Esophagus squamous epithelium (tissue), 5 donors: ENCODE measurements at regions not wholly inside any gene's neighbourhood (a gene's known extent, or its start where the extent isn't known, plus 50 kb on each side); places are given as distances from the start of the nearest gene placed in this dataset.

ENCODE experiments used
- DNase-seq: peaks from one replicate; lab custom pipeline; 2025; lab: John Stamatoyannopoulos, UW
- H3K27ac ChIP-seq, 4 donors: fragments of 200-600 bp; sonication (generic); one replicate each; pipeline ENCODE4 v1.5.1; 2016 to 2019; ENCODE audit warnings: mild to moderate bottlenecking in 1 of 4
- H3K27me3 ChIP-seq, 4 donors: fragments of 200-600 bp; sonication (generic); 1 replicate in 3 of 4; 2 replicates in 1 of 4; pipeline versions ENCODE4 v1.5.1 to v1.6.0; 2017 to 2021; ENCODE audit warnings: antibody characterized with exemption in 1 of 4
- H3K36me3 ChIP-seq, 3 donors: fragments of 200-600 bp; sonication (generic); one replicate each; pipeline ENCODE4 v1.5.1; 2016 to 2019
- H3K4me1 ChIP-seq, 3 donors: fragments of 200-600 bp; sonication (generic); one replicate each; pipeline ENCODE4 v1.5.1; 2017 to 2019
- H3K4me3 ChIP-seq, 4 donors: fragments of 200-600 bp; sonication (generic); 1 replicate in 3 of 4; 2 replicates in 1 of 4; pipeline ENCODE4 v1.5.1; 2016 to 2019; ENCODE audit warnings: mild to moderate bottlenecking in 2 of 4, moderate library complexity in 1 of 4
- H3K9me3 ChIP-seq, 3 donors: fragments of 200-600 bp; sonication (generic); one replicate each; pipeline ENCODE4 v1.5.1; 2016 to 2019
- POLR2A ChIP-seq, 4 donors: fragments of 450-650 bp; IDR thresholded peaks; one replicate each; pipeline ENCODE4 v1.6.1; 2017; ENCODE audit warnings: antibody characterized with exemption in 4 of 4, mild to moderate bottlenecking in 4 of 4, moderate library complexity in 3 of 4
- WGBS, 2 donors: methylation state at CpG; one replicate each; pipeline ENCODE4 v1.1.5; 2018; 5-methylcytosine and 5-hydroxymethylcytosine counted together
- intact Hi-C: fragments of 100-400 bp; cut with DNase I; formaldehyde crosslinking; loops from one replicate; pipeline ENCODE4 v1.15.0; 2022
- TF ChIP-seq, protein P1 (sequence below), 6 experiments: fragments of 450-650 bp in 4 of 6; fragments of 200-600 bp in 2 of 6; sonication (generic) in 2 of 6; IDR thresholded peaks; one replicate each; pipeline ENCODE4 v1.5.1; 2016 to 2019; ENCODE audit warnings: antibody characterized with exemption in 6 of 6, mild to moderate bottlenecking in 4 of 6, moderate library complexity in 4 of 6
- donor health status: DM: yes; HTN: yes; CAD: no.

DNA sequence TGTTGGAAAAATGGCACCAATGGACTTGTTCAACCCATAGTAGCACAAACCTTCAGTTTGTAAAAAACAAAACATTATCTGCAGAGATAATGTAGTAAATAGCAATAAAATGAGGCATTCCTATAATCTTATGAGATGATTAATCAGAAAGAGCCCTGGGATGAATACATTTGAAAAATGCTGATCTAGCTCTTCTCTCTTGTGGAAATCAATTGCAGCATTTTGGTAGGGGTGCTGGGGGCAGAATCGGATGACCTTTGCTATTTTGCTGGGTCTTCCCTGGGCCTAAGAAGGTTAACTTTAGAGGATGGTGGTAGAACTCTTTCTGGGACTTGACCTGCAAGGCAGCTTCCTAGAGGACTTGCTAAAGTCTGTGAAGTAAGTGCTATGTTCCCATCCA, 163.5 kb downstream of the ADRA2A start:
- DNase-seq, result no peak
- Histone ChIP-seq H3K36me3 (no peaks in the 10 kb centered on the region), H3K27me3 (no peaks in the 10 kb centered on the region), H3K27ac (no peak overlapping the region), H3K9me3 (no peaks in the 10 kb centered on the region), H3K4me3 (no peak overlapping the region), H3K4me1 (no peaks in the 10 kb centered on the region)
- intact Hi-C loops, result no loop called here
- WGBS, 2 donors, result 64 to 68% methylated on average over 1 of the region's 1 CpG
- no peak for TF ChIP-seq POLR2A (IDR thresholded peaks at IDR 0.05)
- TF ChIP-seq, protein P1, sequence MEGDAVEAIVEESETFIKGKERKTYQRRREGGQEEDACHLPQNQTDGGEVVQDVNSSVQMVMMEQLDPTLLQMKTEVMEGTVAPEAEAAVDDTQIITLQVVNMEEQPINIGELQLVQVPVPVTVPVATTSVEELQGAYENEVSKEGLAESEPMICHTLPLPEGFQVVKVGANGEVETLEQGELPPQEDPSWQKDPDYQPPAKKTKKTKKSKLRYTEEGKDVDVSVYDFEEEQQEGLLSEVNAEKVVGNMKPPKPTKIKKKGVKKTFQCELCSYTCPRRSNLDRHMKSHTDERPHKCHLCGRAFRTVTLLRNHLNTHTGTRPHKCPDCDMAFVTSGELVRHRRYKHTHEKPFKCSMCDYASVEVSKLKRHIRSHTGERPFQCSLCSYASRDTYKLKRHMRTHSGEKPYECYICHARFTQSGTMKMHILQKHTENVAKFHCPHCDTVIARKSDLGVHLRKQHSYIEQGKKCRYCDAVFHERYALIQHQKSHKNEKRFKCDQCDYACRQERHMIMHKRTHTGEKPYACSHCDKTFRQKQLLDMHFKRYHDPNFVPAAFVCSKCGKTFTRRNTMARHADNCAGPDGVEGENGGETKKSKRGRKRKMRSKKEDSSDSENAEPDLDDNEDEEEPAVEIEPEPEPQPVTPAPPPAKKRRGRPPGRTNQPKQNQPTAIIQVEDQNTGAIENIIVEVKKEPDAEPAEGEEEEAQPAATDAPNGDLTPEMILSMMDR (IDR thresholded peaks at IDR 0.05), result no peak

DNA sequence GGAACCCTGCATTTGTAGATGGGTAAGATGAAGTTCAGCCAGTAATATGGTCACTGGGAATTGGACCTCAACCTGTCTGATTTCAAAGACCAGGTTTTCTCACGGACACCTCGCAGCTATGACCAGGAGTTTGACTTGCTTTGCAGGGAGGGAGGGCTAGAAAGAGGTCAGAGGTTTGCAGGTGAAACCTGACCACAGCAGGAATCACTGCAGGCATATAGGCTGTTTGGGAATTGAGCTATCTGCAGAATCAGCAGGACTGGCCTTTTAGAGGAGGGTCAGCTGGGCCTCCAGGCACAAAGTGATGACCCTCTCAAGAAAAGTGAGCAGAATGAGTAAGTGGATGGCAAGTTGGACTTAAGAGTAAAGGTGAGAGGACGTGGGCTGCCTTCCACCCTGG, 166.3 kb downstream of the ADRA2A start:
- intact Hi-C loops, result no loop called here
- DNase-seq, result no peak
- Histone ChIP-seq H3K4me1 (no peaks in the 10 kb centered on the region), H3K9me3 (no peaks in the 10 kb centered on the region), H3K36me3 (no peaks in the 10 kb centered on the region), H3K4me3 (no peak overlapping the region), H3K27me3 (peaks cover 0 to 3% (median 0%) of the 10 kb centered on the region in 4 donors), H3K27ac (no peak overlapping the region)
- TF ChIP-seq, protein P1 (IDR thresholded peaks at IDR 0.05), result no peak
- no peak for TF ChIP-seq POLR2A (IDR thresholded peaks at IDR 0.05)
- 65 to 67% methylated on average over 3 of the region's 3 CpGs for WGBS, 2 donors

DNA sequence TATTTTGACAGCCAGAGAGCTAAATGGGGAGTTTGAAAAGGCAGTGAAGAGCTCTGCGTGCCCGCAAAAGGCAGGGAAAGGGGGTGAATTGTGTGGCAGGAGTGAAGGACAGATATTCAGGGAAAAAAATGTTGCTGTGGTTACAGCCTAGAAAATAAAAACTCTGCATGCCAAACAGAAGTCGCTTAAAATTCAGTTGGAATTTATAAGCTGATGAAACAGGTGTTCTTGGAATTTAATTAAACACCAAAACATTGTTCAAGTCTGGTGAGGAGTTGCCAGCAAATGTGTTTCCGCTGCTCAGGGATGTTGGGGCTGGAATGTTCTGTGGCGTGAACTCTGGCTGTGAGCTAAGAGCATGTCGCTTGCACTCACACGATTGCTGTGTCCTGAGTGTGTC, 169.3 kb downstream of the ADRA2A start:
- no peaks in the 10 kb centered on the region for H3K9me3 ChIP-seq
- intact Hi-C loops, result no loop called here
- 69 to 74% methylated on average over 7 of the region's 7 CpGs for WGBS, 2 donors

DNA sequence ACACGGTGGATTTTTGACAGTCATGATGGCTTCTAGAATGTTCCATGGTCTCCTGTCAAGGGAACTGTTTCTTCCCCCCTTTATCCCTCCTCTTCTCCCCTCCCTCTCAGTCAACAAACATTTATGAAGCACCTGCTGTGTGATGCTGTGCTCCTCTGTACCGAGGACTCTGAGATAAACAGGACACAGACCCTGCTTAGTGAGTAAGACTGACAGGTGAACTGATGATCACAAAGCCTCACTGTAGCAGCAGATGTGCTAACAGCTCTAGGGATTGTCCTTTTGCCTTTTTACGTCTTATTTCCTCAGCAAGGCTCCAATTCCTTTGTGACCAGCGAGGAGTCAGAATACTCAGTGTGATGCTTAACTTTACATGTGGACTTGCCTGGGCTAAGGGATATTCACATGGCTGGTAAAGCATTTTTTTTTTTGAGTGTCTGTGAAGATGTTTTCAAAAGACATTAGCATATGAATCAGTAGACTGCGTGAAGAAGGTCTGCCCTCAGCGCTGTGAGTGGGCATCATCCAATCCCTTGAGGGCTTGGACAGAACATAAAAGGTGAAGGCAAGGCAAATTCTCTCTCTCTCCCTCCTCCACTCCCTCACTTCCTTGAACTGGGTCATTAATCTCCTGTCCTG, 170.1 kb downstream of the ADRA2A start:
- no peak for TF ChIP-seq POLR2A (IDR thresholded peaks at IDR 0.05)
- TF ChIP-seq, protein P1 (IDR thresholded peaks at IDR 0.05), result no peak

More for the DNA sequence above, 169.3 kb downstream of the ADRA2A start:
- H3K36me3 ChIP-seq, result no peaks in the 10 kb centered on the region
- H3K27me3 ChIP-seq, result peaks cover 0 to 3% (median 0%) of the 10 kb centered on the region in 4 donors
- no peak for DNase-seq
- no peak overlapping the region for H3K4me3 ChIP-seq
- TF ChIP-seq, protein P1 (IDR thresholded peaks at IDR 0.05), result no peak
- H3K27ac ChIP-seq, result no peak overlapping the region
- H3K4me1 ChIP-seq, result no peaks in the 10 kb centered on the region

DNA sequence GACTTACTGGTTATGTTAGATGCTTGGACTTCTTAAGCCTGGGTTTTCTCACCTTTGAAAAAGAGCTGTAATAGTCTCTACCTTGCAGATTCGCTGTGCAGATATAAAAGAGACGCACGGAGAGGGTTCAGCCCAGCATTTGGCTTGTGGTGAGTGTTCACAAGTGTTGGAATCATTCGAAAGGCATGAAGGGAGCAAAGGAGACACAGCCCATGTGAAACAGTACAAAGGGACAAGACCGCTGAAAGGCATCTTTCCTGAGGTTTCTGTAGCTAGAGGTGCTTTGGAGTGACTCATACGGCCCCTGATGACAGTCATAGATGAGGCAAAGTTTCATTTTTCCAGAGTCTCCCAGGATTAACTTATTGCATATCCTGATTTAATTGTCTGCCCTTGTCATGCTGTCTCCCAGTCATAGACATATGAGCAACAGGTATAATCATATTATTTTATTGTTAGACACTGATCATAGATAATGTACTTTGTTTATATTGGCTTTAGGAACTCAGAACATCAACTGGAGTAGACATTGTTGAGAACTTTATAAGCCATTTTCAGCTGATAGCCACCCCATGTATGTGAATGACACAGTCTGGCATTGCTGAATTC, 171.1 kb downstream of the ADRA2A start:
- no peaks in the 10 kb centered on the region for H3K9me3 ChIP-seq
- peaks cover 0 to 3% (median 0%) of the 10 kb centered on the region in 4 donors for H3K27me3 ChIP-seq
- H3K36me3 ChIP-seq, result no peaks in the 10 kb centered on the region
- TF ChIP-seq, protein P1 (IDR thresholded peaks at IDR 0.05), result no peak
- TF ChIP-seq POLR2A (IDR thresholded peaks at IDR 0.05), result no peak
- no peak for DNase-seq
- H3K4me1 ChIP-seq, result no peaks in the 10 kb centered on the region
- H3K27ac ChIP-seq, result no peak overlapping the region
- WGBS, 2 donors, result 82 to 86% methylated on average over 6 of the region's 6 CpGs
- intact Hi-C loops, result no loop called here
- no peak overlapping the region for H3K4me3 ChIP-seq

More for the DNA sequence above, 170.1 kb downstream of the ADRA2A start:
- Histone ChIP-seq H3K4me3 (no peak overlapping the region), H3K27me3 (peaks cover 0 to 3% (median 0%) of the 10 kb centered on the region in 4 donors), H3K4me1 (no peaks in the 10 kb centered on the region), H3K9me3 (no peaks in the 10 kb centered on the region), H3K27ac (no peak overlapping the region), H3K36me3 (no peaks in the 10 kb centered on the region)
- intact Hi-C loops, result no loop called here
- no peak for DNase-seq
- WGBS, 2 donors, result 25 to 43% methylated on average over 6 of the region's 6 CpGs
